ENCODE measurements at regions not wholly inside any gene's neighbourhood (a gene's known extent, or its start where the extent isn't known, plus 50 kb on each side); places are given as distances from the start of the nearest gene placed in this dataset.

GRCh38 chr2:140023291-140023690 lies 1243.1 kb upstream of the NXPH2 start:
- Mint-ChIP-seq H3K4me1 (peaks cover 3% of the 10 kb centered on the region in 2 experiments; a peak in 3 of 4 replicates), H3K4me3 (no peak overlapping the region), H3K27me3 (ENCODE audit: low read depth) (no peaks in the 10 kb centered on the region), H3K27ac (no peak overlapping the region), H3K36me3 (ENCODE audit: insufficient read depth in 1 of 3, low read depth in 3 of 3) (no peaks in the 10 kb centered on the region), H3K9me3 (no peaks in the 10 kb centered on the region; a peak in 1 of 5 replicates)
- Histone ChIP-seq H4K8ac (replicated peaks; ENCODE audit: insufficient read length, low read depth, low read length) (no peak overlapping the region), H2AFZ (ENCODE audit: low read length) (no peak overlapping the region), H3K14ac (ENCODE audit: insufficient read depth, low read length) (no peak overlapping the region), H3T11ph (ENCODE audit: low read length) (no peak overlapping the region), H3K23ac (ENCODE audit: insufficient read length, low read depth, low read length) (no peak overlapping the region), H3K9ac (ENCODE audit: extremely low read depth, insufficient read length, low read length) (no peak overlapping the region), H3K4me1 (ENCODE audit: insufficient read depth, low read length) (no peaks in the 10 kb centered on the region), H4K5ac (ENCODE audit: insufficient read length, low read depth, low read length) (no peak overlapping the region), H3K27me3 (ENCODE audit: insufficient read depth, low read length) (no peaks in the 10 kb centered on the region), H3K4ac (ENCODE audit: low read depth, low read length) (no peak overlapping the region), H3K79me1 (ENCODE audit: insufficient read depth, low read depth, low read length, poor library complexity, severe bottlenecking) (no peaks in the 10 kb centered on the region), H3K27ac (ENCODE audit: insufficient read length, low read depth, low read length) (no peak overlapping the region), H3K56ac (ENCODE audit: insufficient read length, low read depth, low read length) (no peak overlapping the region), H3K4me2 (ENCODE audit: insufficient read depth, insufficient read length, low read length) (no peak overlapping the region), H2AK5ac (ENCODE audit: insufficient read length, low read length) (no peak overlapping the region), H2BK15ac (ENCODE audit: low read depth, low read length) (no peak overlapping the region), H3K18ac (ENCODE audit: insufficient read length, low read depth, low read length) (no peak overlapping the region), H4K20me1 (ENCODE audit: control insufficient read depth, insufficient read depth, insufficient read length) (no peaks in the 10 kb centered on the region), H2BK5ac (ENCODE audit: insufficient read length, low read length) (no peak overlapping the region), H2BK20ac (ENCODE audit: low read depth, low read length, poor library complexity, severe bottlenecking) (no peak overlapping the region), H3K9me3 (ENCODE audit: control insufficient read depth, low read depth, low read length) (no peaks in the 10 kb centered on the region), H4K91ac (ENCODE audit: insufficient read length, low read depth, low read length) (no peak overlapping the region), H3K79me2 (ENCODE audit: insufficient read depth, low read length) (no peaks in the 10 kb centered on the region), H2BK120ac (ENCODE audit: low read depth, low read length, poor library complexity, severe bottlenecking) (no peak overlapping the region), H2BK12ac (ENCODE audit: insufficient read length, low read depth, low read length) (no peak overlapping the region), H3K23me2 (ENCODE audit: insufficient read length, low read depth, low read length, poor library complexity, severe bottlenecking) (no peaks in the 10 kb centered on the region)
- no peak for DNase-seq
- no CpG with 5 or more reads among the region's 2 CpGs for WGBS (ENCODE audit: extremely low coverage, insufficient read length, low lambda C conversion rate)
- no peak for TF ChIP-seq CTCF (conservative IDR thresholded peaks at IDR 0.05)
